GM19240 (cell line): ENCODE measurements at regions not wholly inside any gene's neighbourhood (a gene's known extent, or its start where the extent isn't known, plus 50 kb on each side); places are given as distances from the start of the nearest gene placed in this dataset.
"Not testable (repeated sequence)": the region's sequence is repeated elsewhere in the genome, so short reads cannot be mapped to it uniquely, and the experiment has no call there.

Experiments used
- DNase-seq: peaks from one replicate; pipeline ENCODE4 v3.0.0; 2011; ENCODE audit warnings: low spot score; ENCODE audit not compliant: insufficient read length

DNA sequence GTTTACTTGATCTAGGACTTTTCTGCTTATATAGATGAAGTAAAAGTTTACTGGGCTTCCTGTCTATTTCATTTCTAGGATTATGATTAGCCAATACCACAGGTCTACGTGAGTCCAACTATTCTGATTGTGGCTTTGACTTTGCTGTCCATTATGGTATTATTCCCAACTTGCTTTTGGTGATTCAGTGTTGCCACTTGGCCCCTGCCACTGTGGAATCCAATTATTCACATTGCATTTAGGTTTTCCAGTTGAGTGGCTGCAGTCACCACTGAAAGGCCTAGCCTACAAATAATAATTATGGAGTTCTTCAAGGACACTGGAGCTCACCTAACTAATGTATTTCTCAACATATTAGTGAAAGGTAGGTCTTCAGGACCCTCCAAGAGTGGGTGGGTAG lies 574.3 kb upstream of the USP24 start:
- no peak for DNase-seq

DNA sequence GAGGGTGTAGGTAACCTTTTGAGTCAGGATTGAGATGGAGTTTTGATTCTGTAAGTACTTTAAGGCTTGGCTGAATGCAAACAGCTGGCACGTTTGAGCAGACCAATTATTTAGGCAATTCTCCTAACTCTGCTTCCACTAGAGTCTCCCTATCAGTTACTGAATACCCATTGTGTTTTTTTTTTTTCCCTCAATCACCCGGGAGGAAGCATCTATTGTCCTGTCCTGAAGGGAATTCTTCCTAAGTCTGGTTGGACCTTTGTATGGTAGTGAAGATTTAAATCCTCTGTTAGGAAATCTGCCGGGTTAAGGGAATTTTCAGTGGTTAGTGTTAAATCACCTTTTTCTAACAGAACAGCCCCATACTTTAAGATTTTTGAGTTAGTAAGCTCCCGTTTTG lies 571.2 kb upstream of the USP24 start:
- DNase-seq, result no peak

- DNase-seq, result not testable (repeated sequence)
Measured at GRCh38 chr1:55784941-55785450, 569.8 kb upstream of the USP24 start.

DNA sequence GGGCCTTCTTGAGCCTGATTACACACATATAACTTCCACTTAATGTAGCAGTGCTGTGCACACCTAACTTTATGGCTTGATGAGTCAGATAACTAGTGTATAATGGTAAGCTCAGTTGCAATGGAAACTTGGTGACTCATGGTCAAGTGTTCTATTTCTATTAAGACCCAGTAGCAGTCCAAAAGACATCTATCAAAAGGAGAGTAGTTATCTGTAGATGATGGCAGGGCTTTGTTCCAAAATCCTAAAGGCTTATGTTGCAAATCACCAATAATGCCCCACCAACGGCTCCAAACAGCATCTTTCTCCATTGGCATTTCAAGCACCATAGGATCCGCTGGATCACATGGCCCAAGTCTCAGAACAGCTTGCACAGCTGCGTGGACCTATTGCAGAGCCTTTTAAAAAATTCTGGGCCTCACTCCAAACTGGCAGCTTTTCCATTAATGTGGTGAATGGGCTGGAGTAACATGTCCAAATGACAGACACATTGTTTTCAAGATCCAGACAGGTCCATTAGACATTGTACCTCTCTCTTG lies 566.8 kb upstream of the USP24 start:
- no peak for DNase-seq

GRCh38 chr1:55781003-55781402 lies 565.8 kb upstream of the USP24 start:
- no peak for DNase-seq

- no peak for DNase-seq
Measured at GRCh38 chr1:55777545-55777944, 562.4 kb upstream of the USP24 start.

DNA sequence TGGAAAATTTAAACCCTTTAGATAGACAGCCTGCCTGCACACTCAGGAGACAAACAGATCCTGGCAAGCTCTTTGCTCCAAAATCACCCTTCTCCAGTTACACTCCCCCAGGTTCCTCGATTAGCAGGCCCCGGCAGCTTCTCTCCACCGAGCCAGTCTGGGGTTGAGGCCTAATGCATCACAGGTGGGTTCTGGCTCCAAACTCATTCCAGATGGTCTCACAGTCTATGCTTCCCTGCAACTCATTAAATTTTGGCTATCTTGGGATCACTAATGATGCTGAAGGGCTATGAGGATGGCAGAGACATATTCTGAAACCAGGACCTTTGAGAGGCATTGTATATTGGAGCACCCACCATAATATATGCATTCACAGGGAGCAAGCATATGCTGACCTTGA lies 559.8 kb upstream of the USP24 start:
- DNase-seq, result no peak

DNA sequence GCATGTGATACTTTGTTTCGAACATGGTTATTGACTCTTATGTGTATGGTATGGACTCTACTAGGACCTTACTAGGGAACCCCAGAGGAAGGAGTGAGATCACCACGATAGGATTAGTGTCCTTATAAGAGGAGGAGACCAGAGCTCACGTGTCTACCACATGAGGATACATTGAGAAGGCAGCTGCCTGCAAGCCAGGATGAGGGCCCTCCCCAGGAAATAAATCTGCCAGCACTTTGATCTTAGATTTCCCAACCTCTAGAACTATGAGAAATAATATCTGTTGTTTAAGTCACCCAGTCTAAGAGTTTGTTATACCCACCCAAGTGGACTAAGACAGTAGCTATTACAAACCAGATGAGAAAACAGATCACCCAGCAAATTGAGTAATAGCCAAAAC lies 559.3 kb upstream of the USP24 start:
- no peak for DNase-seq

GRCh38 chr1:55773211-55773940 lies 558.2 kb upstream of the USP24 start:
- no peak for DNase-seq

DNA sequence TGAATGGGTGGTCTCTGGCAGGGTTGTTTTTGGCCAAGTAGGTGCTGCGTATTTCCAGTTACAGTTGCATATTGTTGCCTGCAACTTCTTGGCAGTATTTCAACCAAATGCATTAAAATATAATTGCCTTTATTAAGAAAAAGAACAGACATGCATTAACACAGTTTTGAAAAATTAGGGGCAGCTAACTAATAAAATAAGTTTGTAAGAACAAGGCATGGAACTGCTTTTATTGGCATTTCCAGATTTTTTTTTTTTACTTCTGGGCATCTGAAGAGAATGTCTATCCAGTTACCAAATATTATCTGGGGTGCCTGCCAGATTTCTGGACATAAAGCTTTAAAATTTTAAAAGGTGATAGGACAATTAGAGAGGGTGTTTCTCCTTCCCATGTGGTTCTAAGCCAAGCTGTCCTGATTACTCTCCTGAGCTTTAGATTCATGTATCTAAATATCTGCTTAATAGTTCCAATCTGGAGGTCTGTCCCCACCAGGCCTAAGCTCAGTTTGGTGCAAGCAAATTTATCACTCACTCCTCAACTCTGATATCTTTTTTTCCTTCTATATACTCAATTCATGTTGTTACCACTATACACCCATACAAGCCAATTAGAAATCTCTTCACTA lies 553.3 kb upstream of the USP24 start:
- DNase-seq, result no peak

DNA sequence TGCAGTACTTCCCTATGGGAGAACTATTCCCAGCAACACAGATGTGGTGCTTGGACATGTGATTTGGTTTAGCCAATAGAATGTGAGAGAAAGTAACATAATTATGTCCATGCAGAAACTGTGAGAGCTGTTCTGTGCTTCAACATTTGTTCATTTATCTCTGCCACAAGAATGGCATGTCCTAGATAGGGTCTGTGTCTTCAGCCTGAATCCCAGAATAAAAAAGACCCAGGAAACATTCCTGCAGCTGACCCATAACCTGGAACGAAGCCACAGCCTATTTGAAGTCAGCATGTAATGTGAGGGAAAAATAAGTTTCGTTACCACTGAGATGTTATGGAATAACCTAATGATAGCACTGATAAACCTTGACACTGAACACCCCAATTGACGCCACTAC lies 552.0 kb upstream of the USP24 start:
- no peak for DNase-seq

DNA sequence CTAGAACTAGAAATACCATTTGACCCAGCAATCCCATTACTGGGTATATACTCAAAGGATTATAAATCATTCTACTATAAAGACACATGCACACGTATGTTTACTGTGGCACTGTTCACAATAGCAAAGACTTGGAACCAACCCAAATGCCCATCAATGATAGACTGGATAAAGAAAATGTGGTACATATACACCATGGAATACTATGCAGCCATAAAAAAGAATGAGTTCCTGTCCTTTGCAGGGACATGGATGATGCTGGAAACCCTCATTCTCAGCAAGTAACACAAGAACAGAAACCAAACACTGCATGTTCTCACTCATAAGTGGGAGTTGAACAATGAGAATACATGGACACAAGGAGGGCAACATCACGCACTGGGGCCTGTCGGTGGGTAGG lies 550.3 kb upstream of the USP24 start:
- DNase-seq, result not testable (repeated sequence)

- DNase-seq, result no peak
Measured at GRCh38 chr1:55751776-55752175, 536.6 kb upstream of the USP24 start.

DNA sequence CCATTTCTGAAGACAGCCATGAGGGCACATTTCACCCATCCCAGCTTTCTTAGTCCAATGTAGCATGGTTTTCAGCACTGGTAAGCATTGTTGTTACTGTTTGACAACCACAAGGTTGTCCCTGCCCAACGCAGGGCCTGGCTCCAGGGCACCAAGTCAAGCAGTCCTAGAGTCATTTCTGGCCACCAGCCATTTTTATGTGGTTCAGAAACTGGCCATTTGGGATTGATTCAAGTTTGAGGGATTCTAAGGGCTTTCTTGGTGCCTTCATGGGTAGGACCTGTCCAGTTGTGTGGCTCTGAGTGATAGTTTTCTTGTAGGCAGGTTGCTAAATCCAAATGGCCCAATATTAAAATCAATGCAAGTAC lies 535.4 kb upstream of the USP24 start:
- no peak for DNase-seq

- DNase-seq, result no peak
Measured at GRCh38 chr1:55749975-55750627, 534.9 kb upstream of the USP24 start.

DNA sequence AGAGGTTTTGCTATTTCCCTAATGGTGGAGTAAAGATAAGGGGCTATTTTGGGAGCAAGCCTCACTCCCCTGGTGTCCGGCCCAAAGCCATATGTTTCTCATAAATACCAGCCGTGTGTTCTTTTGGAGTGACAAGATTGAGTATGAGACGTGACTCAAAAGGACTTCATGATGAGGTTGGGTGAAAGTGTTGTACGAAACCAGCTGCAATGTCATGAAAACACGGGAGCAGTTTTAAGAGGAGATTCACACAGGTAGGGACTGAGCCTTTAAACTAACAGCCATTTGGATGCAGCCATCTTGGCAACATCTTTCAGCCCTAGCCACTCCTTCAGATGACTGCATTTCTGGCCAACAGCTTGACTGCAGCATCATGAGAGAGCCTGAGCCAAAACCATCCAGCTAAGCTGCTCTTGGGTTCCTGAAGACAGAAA lies 532.3 kb upstream of the USP24 start:
- no peak for DNase-seq

DNA sequence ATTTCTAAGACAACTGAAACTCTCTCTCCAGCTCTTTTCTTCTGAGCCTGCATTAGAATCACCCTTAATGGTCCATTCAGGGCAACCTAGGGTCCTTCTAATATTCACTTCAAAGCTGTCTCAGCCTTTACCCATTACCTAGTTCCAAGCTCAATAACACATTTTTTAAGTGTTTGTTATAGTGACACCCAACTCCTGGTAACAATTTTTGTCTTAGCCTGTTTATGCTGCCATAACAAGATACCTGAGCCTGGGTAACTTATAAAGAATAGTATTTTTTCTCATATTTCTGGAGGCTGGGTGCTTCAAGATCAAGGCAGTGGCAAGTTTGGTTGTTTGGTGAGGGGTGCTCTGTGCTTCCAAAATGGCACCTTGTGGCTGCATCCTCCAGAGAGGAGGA lies 531.5 kb upstream of the USP24 start:
- DNase-seq, result no peak

- no peak for DNase-seq
Measured at GRCh38 chr1:55741516-55741915, 526.4 kb upstream of the USP24 start.

- DNase-seq, result no peak
Measured at GRCh38 chr1:55735106-55735505, 519.9 kb upstream of the USP24 start.

DNA sequence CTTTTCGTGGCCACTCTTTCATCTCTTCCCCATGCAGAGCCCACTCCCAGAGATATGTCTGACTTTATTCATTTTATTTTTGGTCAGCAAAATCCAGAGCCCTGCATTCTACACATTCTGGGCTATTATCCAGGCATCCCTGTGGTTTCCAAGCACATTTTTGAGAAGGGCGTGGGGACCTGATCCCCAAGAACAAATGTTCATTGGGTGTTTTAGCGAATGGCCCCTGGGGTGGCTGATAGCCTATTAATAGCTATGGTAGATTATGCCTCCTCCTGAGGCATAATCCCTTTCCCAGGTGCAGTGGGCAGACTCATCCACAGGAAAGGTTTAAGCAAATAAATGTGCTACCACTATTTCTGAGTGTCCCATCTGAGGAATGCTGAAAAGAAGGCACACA lies 511.8 kb upstream of the USP24 start:
- DNase-seq, result no peak

GRCh38 chr1:55725378-55725777 lies 510.2 kb upstream of the USP24 start:
- no peak for DNase-seq

DNA sequence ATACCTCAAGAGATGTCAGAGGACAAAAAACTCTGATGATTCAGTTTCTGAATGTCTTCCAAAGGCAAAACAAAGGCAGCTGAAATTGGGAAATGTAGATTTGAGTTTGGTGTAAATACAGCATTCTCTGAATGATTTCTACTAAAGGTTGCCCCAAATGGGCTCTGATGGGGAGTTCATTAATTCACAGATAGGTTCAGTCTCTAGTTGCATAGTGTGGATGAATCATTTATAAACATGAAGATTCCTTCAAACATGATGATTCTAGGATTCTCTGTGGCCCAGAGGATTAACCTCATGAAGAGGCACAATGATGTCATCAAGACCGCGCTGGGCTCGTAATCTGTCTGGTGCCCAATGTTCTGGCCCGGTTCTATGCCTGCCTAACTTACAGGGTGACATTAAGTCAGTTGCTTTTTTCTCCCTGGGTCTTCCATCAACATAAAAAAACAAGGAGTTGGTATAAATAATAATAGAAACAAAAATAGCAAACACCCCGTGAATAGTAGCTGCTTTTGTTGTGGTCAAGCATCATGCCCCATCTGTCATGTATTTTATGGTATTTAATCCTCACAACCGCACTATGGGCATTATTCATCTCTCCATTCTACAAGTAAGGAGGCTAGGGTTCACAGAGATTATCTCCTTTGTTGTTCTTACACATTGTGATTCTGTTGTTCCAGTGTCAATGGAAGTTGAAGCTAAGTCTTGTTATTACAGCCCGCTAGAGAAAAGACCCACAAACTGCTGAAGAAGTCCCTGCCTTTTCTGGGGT lies 509.6 kb upstream of the USP24 start:
- DNase-seq, result no peak
